ENCODE measurements at regions not wholly inside any gene's neighbourhood (a gene's known extent, or its start where the extent isn't known, plus 50 kb on each side); places are given as distances from the start of the nearest gene placed in this dataset.

DNA sequence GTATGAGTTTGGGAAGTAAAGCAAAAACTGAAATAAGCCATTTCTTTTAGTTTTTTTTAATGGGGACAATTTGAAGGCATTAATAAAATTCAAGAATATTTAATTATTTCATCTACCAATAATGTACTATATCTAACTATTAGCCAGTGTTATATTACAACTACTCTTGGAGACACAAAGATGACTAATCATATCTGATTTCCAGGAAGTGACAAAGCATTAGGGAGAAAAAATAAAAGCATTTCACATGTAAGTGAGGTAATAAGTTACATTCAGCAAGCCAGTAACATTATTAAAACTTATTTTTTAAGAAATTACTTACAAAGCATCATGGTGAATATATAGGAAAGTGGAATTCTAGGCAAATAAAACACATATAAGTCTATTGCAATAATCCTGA is 781.3 kb upstream of the NRXN1 start:
- peak; percentile 67 for DNase-seq (ENCODE audit: low read depth, low spot score)
- H3K4me3 ChIP-seq (ENCODE audit: low read depth, low read length): no peak overlapping the region
- TF ChIP-seq, protein P1, sequence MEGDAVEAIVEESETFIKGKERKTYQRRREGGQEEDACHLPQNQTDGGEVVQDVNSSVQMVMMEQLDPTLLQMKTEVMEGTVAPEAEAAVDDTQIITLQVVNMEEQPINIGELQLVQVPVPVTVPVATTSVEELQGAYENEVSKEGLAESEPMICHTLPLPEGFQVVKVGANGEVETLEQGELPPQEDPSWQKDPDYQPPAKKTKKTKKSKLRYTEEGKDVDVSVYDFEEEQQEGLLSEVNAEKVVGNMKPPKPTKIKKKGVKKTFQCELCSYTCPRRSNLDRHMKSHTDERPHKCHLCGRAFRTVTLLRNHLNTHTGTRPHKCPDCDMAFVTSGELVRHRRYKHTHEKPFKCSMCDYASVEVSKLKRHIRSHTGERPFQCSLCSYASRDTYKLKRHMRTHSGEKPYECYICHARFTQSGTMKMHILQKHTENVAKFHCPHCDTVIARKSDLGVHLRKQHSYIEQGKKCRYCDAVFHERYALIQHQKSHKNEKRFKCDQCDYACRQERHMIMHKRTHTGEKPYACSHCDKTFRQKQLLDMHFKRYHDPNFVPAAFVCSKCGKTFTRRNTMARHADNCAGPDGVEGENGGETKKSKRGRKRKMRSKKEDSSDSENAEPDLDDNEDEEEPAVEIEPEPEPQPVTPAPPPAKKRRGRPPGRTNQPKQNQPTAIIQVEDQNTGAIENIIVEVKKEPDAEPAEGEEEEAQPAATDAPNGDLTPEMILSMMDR (IDR thresholded peaks at IDR 0.05; ENCODE audit: low read depth, low read length): no peak
- in situ Hi-C loops (cut with HindIII; ENCODE audit: low sequenced_read_pairs): no loop called here

GRCh38 chr2:51812138-51812866 is 780.4 kb upstream of the NRXN1 start:
- DNase-seq (ENCODE audit: low read depth, low spot score): peak; percentile 55
- no peak overlapping the region for H3K4me3 ChIP-seq (ENCODE audit: low read depth, low read length)
- TF ChIP-seq, protein P1 (IDR thresholded peaks at IDR 0.05; ENCODE audit: low read depth, low read length): no peak
- in situ Hi-C loops (cut with HindIII; ENCODE audit: low sequenced_read_pairs): no loop called here

DNA sequence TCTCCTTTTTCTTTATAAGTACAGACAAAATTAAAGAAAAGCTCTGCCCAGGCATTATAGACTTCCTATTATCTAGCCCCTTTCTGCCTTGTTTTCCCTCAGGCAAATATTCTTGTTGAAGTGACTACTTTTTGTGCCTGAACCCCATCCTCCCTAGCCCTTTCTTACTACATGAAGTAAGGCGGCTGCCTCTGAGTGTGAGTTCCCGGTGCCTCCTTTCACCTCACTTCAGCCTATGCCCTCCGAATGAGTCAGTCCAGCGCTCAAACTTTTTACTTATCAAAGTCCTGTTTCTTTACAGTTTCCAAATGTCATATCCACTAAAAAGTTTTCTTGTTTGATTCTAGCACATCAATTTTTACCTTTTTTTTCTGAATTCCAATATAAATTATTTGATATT is 778.3 kb upstream of the NRXN1 start:
- no peak overlapping the region for H3K4me3 ChIP-seq (ENCODE audit: low read depth, low read length)
- TF ChIP-seq, protein P1 (IDR thresholded peaks at IDR 0.05; ENCODE audit: low read depth, low read length): no peak
- DNase-seq (ENCODE audit: low read depth, low spot score): no peak
- in situ Hi-C loops (cut with HindIII; ENCODE audit: low sequenced_read_pairs): no loop called here

DNA sequence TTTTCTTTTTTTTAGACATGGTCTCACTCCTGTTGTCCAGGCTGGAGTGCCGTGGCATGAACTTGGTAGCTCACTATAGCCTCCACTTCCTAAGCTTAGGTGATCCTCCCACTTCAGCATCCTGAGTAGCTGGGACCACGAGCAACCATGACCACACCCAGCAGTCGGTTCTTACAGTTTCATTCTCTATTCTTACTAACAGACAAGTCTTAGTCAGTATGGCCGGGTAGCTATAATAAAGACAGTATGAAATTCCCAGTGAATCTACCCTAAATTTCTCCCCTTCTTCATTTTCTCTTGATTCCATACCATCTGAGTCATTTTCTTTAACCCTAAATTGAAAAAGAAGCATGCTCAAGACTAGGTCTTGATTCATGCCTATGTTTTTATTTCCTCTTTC is 775.3 kb upstream of the NRXN1 start:
- in situ Hi-C loops (cut with HindIII; ENCODE audit: low sequenced_read_pairs): no loop called here
- no peak for DNase-seq (ENCODE audit: low read depth, low spot score)
- no peak overlapping the region for H3K4me3 ChIP-seq (ENCODE audit: low read depth, low read length)
- TF ChIP-seq, protein P1 (IDR thresholded peaks at IDR 0.05; ENCODE audit: low read depth, low read length): no peak

GRCh38 chr2:51795248-51795888 is 763.4 kb upstream of the NRXN1 start:
- no peak for DNase-seq (ENCODE audit: low read depth, low spot score)
- in situ Hi-C loops (cut with HindIII; ENCODE audit: low sequenced_read_pairs): no loop called here
- no peak overlapping the region for H3K4me3 ChIP-seq (ENCODE audit: low read depth, low read length)
- TF ChIP-seq, protein P1 (IDR thresholded peaks at IDR 0.05; ENCODE audit: low read depth, low read length): peak; percentile 20

DNA sequence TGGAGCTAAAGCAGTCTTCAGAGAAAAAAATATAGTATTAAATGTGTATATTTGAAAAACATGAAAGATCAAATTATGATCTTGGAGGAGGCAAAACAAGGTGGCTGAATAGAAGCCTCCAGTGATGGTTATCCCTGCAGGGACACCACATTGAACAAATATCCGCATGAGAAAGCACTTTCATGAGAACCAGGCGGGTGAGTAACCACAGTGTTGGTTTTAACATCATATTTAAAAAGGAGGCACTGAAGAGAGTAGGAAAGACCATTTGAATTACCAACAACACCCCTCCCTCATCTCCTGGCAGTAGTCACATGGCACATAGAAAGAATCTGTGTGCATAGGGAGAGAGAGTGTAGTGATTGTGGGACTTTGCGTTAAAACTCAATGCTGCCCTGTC is 759.6 kb upstream of the NRXN1 start:
- TF ChIP-seq, protein P1 (IDR thresholded peaks at IDR 0.05; ENCODE audit: low read depth, low read length): no peak

More for the DNA sequence above, 759.6 kb upstream of the NRXN1 start:
- no peak for DNase-seq (ENCODE audit: low read depth, low spot score)
- no peak overlapping the region for H3K4me3 ChIP-seq (ENCODE audit: low read depth, low read length)
- in situ Hi-C loops (cut with HindIII; ENCODE audit: low sequenced_read_pairs): no loop called here
